ENCODE measurements at regions not wholly inside any gene's neighbourhood (a gene's known extent, or its start where the extent isn't known, plus 50 kb on each side); places are given as distances from the start of the nearest gene placed in this dataset.

DNA sequence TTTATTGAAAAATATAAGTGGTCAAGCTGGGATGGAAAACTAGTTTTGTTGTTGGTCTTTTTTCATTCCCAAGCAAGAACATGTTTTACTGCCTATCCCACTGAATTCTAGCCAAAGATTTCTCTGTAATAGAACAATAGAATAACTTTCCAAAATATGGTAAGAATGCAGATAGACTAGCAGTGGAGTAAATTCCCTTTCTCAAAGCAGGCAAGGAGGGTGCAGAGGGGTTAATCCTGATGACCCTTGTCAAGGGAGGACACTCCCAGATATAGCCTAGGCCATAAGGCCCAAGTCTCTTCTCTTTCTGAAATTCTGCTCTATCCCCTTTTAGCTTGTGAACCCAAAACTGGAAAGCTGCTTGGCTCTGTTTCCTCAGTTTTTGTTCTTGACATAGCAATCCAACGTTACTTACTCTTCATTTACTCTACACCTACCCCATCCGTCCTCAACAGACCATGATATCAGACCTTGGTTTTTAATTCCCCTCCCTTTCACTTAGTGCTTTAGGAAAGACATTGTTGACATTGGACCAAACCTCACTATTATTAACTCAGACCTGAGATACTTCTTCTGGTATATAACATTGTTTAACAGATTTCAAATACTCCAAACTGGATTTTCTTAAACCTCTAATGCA is 453.6 kb upstream of the THBS1 start:
- POLR2A ChIA-PET, result no interaction called here
- in situ Hi-C loops (cut with HindIII; ENCODE audit: low pct_unique_long_range_greater_than_20kb, low sequenced_read_pairs), result no loop called here
- no peaks in the 10 kb centered on the region for H3K36me3 ChIP-seq (ENCODE audit: control insufficient read depth, insufficient read depth, low read length)

DNA sequence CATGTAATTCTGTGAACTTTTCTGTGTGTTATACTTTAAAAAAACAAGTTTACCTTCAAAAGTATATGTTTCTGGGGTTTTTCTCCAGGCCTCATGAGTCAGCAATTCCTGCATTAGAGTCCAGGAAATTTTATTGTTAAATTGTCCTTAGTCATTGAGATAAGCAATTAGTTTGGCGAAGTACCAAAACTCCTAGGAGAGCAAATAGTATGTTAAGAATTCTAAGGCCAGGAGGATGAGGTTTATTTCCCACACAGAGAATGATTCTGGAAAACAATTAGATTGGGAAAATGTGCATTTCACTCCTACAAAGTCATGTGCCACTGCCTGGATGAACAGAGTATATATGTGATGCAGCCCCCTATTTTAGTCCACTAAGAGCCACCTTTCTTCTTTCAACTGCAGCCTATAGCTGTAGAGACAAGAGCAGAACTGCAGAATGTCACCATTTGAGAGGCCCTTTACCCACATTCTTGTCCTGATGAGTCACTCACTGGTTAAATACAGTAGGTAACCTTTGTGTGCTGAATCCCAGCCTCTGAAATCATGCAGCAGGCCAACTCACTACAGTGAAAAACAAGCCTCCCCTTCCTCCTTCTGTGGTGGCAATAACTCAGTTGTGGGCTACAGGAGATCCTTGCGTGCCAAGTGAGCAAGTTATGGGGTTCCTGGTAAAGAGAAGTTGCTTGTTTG is 452.8 kb upstream of the THBS1 start:
- peaks cover 24% of the 10 kb centered on the region for H3K4me1 ChIP-seq (ENCODE audit: control insufficient read depth, insufficient read depth, low read length)

More for the DNA sequence above, 453.6 kb upstream of the THBS1 start:
- CTCF ChIA-PET, result no interaction called here
- ATAC-seq, result no peak
- Histone ChIP-seq H3K27me3 (ENCODE audit: control insufficient read depth, insufficient read depth, low read length) (no peaks in the 10 kb centered on the region), H3K4me3 (ENCODE audit: low read depth in 2 of 2, low read length in 2 of 2) (no peak overlapping the region), H3K27ac (ENCODE audit: low read length) (peak overlapping the region; percentile 81), H3K4me1 (ENCODE audit: control insufficient read depth, insufficient read depth, low read length) (peaks cover 24% of the 10 kb centered on the region), H3K9me3 (ENCODE audit: control insufficient read depth, insufficient read depth, low read depth, low read length) (peaks cover 9% of the 10 kb centered on the region; the same call in 1 of the 2 replicates)
- TF ChIP-seq, protein P1, sequence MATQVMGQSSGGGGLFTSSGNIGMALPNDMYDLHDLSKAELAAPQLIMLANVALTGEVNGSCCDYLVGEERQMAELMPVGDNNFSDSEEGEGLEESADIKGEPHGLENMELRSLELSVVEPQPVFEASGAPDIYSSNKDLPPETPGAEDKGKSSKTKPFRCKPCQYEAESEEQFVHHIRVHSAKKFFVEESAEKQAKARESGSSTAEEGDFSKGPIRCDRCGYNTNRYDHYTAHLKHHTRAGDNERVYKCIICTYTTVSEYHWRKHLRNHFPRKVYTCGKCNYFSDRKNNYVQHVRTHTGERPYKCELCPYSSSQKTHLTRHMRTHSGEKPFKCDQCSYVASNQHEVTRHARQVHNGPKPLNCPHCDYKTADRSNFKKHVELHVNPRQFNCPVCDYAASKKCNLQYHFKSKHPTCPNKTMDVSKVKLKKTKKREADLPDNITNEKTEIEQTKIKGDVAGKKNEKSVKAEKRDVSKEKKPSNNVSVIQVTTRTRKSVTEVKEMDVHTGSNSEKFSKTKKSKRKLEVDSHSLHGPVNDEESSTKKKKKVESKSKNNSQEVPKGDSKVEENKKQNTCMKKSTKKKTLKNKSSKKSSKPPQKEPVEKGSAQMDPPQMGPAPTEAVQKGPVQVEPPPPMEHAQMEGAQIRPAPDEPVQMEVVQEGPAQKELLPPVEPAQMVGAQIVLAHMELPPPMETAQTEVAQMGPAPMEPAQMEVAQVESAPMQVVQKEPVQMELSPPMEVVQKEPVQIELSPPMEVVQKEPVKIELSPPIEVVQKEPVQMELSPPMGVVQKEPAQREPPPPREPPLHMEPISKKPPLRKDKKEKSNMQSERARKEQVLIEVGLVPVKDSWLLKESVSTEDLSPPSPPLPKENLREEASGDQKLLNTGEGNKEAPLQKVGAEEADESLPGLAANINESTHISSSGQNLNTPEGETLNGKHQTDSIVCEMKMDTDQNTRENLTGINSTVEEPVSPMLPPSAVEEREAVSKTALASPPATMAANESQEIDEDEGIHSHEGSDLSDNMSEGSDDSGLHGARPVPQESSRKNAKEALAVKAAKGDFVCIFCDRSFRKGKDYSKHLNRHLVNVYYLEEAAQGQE (IDR thresholded peaks at IDR 0.05; ENCODE audit: insufficient read depth in 1 of 2, low read depth in 2 of 2, low read length in 1 of 2), result no peak
- TF ChIP-seq SIN3A (IDR thresholded peaks at IDR 0.05; ENCODE audit: borderline replicate concordance, insufficient read depth, low read depth, low read length), result no peak
- TF ChIP-seq POLR2AphosphoS5 (IDR thresholded peaks at IDR 0.05; ENCODE audit: low read depth, low read length), result no peak
- TF ChIP-seq, protein P2, sequence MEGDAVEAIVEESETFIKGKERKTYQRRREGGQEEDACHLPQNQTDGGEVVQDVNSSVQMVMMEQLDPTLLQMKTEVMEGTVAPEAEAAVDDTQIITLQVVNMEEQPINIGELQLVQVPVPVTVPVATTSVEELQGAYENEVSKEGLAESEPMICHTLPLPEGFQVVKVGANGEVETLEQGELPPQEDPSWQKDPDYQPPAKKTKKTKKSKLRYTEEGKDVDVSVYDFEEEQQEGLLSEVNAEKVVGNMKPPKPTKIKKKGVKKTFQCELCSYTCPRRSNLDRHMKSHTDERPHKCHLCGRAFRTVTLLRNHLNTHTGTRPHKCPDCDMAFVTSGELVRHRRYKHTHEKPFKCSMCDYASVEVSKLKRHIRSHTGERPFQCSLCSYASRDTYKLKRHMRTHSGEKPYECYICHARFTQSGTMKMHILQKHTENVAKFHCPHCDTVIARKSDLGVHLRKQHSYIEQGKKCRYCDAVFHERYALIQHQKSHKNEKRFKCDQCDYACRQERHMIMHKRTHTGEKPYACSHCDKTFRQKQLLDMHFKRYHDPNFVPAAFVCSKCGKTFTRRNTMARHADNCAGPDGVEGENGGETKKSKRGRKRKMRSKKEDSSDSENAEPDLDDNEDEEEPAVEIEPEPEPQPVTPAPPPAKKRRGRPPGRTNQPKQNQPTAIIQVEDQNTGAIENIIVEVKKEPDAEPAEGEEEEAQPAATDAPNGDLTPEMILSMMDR (IDR thresholded peaks at IDR 0.05), result no peak
- no peak for TF ChIP-seq TCF7L2 (IDR thresholded peaks at IDR 0.05; ENCODE audit: low read depth, low read length)
- intact Hi-C loops (cut with micrococcal nuclease; ENCODE audit: unreplicated experiment), result no loop called here
- no TSS peak for BruUV-seq (replicated peaks)
- DNase-seq (ENCODE audit: low read depth, low spot score), result no peak

More for the DNA sequence above, 452.8 kb upstream of the THBS1 start:
- ATAC-seq (peak; percentile 94), DNase-seq (ENCODE audit: low read depth, low spot score) (peak; percentile 89)
- no TSS peak for BruUV-seq (replicated peaks)
- no peak overlapping the region for H3K4me3 ChIP-seq (ENCODE audit: low read depth in 2 of 2, low read length in 2 of 2)
- peak overlapping the region; percentile 81 for H3K27ac ChIP-seq (ENCODE audit: low read length)
- no peaks in the 10 kb centered on the region for H3K36me3 ChIP-seq (ENCODE audit: control insufficient read depth, insufficient read depth, low read length)
- H3K9me3 ChIP-seq (ENCODE audit: control insufficient read depth, insufficient read depth, low read depth, low read length), result peaks cover 9% of the 10 kb centered on the region; the same call in 1 of the 2 replicates
- no peaks in the 10 kb centered on the region for H3K27me3 ChIP-seq (ENCODE audit: control insufficient read depth, insufficient read depth, low read length)
- ChIA-PET POLR2A (no interaction called here), CTCF (interaction anchor here (0.7 kb wide), 1 partner anchor 480 kb away, joined by 5 read pairs; no protein-coding TSS in a partner anchor)
- TF ChIP-seq TCF7L2 (IDR thresholded peaks at IDR 0.05; ENCODE audit: low read depth, low read length) (no peak), POLR2AphosphoS5 (IDR thresholded peaks at IDR 0.05; ENCODE audit: low read depth, low read length) (peak; percentile 20; the same call in 1 of the 2 replicates)
- in situ Hi-C loops (cut with HindIII; ENCODE audit: low pct_unique_long_range_greater_than_20kb, low sequenced_read_pairs), result no loop called here
- intact Hi-C loops (cut with micrococcal nuclease; ENCODE audit: unreplicated experiment), result no loop called here

Measured in Panc1 (cell line).